ENCODE measurements at regions not wholly inside any gene's neighbourhood (a gene's known extent, or its start where the extent isn't known, plus 50 kb on each side); places are given as distances from the start of the nearest gene placed in this dataset.

DNA sequence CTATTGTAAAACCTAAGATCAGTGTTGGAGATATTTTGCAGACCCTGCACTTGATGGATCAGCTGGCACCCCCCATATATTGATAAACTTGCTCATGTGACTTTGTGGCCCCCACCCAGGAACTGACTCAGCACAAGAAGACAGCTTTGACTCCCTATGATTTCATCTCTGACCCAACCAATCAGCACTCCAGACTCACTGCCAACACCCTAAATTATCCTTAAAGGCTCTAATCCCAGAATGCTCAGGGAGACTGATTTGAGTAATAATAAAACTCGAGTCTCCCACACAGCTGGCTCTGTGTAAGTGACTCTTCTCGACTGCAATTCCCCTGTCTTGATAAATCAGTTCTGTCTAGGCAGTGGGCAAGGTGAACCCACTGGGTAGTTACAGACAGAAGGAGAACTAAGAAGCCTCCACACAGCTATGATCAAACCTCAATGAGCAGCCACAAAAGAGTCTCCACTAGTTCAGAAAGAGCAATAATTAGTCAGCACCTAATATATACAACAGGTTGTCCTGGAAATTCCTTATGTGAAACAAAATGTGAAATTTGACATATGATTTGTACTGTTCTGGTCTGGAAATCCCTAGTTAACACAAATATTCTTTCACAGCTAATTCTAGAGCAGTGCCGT lies 52.2 kb downstream of the ACTL7B start:
- TF ChIP-seq, protein P1, sequence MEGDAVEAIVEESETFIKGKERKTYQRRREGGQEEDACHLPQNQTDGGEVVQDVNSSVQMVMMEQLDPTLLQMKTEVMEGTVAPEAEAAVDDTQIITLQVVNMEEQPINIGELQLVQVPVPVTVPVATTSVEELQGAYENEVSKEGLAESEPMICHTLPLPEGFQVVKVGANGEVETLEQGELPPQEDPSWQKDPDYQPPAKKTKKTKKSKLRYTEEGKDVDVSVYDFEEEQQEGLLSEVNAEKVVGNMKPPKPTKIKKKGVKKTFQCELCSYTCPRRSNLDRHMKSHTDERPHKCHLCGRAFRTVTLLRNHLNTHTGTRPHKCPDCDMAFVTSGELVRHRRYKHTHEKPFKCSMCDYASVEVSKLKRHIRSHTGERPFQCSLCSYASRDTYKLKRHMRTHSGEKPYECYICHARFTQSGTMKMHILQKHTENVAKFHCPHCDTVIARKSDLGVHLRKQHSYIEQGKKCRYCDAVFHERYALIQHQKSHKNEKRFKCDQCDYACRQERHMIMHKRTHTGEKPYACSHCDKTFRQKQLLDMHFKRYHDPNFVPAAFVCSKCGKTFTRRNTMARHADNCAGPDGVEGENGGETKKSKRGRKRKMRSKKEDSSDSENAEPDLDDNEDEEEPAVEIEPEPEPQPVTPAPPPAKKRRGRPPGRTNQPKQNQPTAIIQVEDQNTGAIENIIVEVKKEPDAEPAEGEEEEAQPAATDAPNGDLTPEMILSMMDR (IDR thresholded peaks at IDR 0.05; ENCODE audit: extremely low read depth, missing control alignments) = no peak
- no peak for DNase-seq (ENCODE audit: low spot score)

DNA sequence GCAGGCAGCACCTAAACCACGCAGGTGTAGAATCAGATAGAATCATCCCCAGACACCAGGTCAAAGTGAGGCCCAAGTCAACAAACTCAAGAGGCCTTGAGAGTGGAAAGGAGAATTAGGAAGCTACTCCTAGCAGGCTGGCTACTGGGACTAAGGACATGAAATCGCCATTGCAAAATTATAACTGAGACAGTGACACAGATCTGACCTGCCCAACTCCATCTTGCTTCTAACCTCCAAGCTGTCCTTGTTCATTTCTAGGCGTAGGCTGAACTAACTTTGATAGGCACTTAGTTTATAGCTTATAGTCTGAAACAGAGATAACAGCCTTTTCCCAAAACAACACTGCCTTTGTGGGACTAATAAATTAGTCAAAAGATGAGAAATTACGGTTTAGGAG lies 52.8 kb downstream of the ACTL7B start:
- DNase-seq (ENCODE audit: low spot score) = no peak
- TF ChIP-seq, protein P1 (IDR thresholded peaks at IDR 0.05; ENCODE audit: extremely low read depth, missing control alignments) = no peak

DNA sequence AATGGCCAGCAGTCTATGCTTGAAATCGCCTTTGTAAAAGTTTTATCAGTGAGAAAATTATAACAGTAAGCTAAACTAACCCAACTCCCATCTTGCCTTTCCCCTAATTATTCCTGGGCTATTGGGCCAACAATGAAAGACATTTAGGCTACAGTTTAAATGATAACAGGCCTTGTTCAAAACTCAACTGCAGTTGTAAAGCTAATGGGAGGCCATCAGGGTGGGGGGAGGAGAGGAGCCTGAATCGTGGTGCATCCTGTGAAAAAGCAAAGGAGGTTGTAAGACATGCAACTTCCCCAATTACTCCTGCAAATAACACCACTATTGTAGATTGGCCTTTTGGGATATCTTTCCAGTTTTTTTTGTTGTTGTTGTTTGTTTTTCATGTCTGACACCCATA lies 53.8 kb downstream of the ACTL7B start:
- no peak for DNase-seq (ENCODE audit: low spot score)
- TF ChIP-seq, protein P1 (IDR thresholded peaks at IDR 0.05; ENCODE audit: extremely low read depth, missing control alignments) = no peak

GRCh38 chr9:108800632-108801099 lies 55.1 kb downstream of the ACTL7B start:
- no peak for DNase-seq (ENCODE audit: low spot score)
- TF ChIP-seq, protein P1 (IDR thresholded peaks at IDR 0.05; ENCODE audit: extremely low read depth, missing control alignments) = no peak

GRCh38 chr9:108793573-108793972 lies 62.2 kb downstream of the ACTL7B start:
- TF ChIP-seq, protein P1 (IDR thresholded peaks at IDR 0.05; ENCODE audit: extremely low read depth, missing control alignments) = no peak

DNA sequence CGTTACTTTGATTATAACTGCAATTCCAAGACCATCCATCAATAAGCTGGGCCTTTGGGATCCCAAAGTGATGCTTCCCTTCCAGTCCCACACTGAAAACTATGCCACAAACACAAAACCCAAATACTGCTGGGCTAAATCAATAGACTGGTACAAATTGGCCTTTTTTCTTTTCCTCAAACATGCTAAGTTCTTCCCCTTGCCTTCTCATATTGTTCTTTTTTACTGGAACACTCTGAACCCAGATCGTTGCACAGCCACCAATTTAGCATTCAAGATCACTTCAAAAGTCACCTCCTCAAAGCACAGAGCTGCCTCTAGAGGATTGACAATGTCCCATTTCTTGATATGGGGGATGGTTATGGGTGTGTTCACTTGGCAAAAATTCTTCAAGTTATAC lies 66.0 kb downstream of the ACTL7B start:
- TF ChIP-seq, protein P1 (IDR thresholded peaks at IDR 0.05; ENCODE audit: extremely low read depth, missing control alignments) = no peak
- no peak for DNase-seq (ENCODE audit: low spot score)

More at GRCh38 chr9:108793573-108793972, 62.2 kb downstream of the ACTL7B start:
- DNase-seq (ENCODE audit: low spot score) = no peak

DNA sequence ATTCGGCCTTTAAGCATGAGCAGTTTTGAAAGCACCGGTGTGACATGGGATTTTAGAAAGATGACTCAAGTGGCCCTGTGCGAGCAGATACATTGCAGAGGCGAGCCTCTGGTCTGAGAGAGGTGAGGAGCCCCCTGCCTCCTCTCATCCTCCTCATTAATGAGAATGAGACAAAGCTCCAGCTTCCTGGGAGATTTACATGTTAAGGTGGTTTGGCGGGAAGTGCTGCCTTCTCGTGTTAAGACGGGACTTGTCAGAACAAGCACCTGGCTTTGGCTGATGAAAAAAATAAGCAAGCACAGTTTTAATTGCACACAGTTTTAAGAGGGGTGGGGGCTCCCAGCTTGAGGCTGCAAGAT lies 68.1 kb downstream of the ACTL7B start:
- no peak for DNase-seq (ENCODE audit: low spot score)
- TF ChIP-seq, protein P1 (IDR thresholded peaks at IDR 0.05; ENCODE audit: extremely low read depth, missing control alignments) = no peak
